Ovary (tissue), 7 donors: ENCODE measurements at regions not wholly inside any gene's neighbourhood (a gene's known extent, or its start where the extent isn't known, plus 50 kb on each side); places are given as distances from the start of the nearest gene placed in this dataset.
"Not testable (repeated sequence)": the region's sequence is repeated elsewhere in the genome, so short reads cannot be mapped to it uniquely, and the experiment has no call there.

Experiments used
- DNase-seq, 5 donors: peaks; one replicate each; pipeline ENCODE4 v3.0.0-alpha.2; 2019 to 2020
- H3K27ac ChIP-seq, 2 donors: fragments of 200-600 bp; one replicate each; pipeline versions ENCODE4 v1.5.1 to v1.8.0; 2019 to 2022
- H3K27me3 ChIP-seq: fragments of 200-600 bp; one replicate; pipeline ENCODE4 v1.8.0; 2022
- H3K36me3 ChIP-seq: fragments of 200-600 bp; sonication (generic); one replicate; pipeline ENCODE4 v1.5.1; 2019
- H3K4me1 ChIP-seq: one replicate; pipeline ENCODE4 v1.8.1; 2013; ENCODE audit warnings: mild to moderate bottlenecking, moderate library complexity; ENCODE audit not compliant: insufficient read depth
- H3K4me3 ChIP-seq: fragments of 200-600 bp; sonication (generic); one replicate; pipeline ENCODE4 v1.5.1; 2017
- H3K9me3 ChIP-seq, 2 donors: fragments of 200-600 bp in 1 of 2; sonication (generic) in 1 of 2; one replicate each; pipeline versions ENCODE4 v1.5.1 to v1.8.1; 2013 to 2019; ENCODE audit warnings: mild to moderate bottlenecking in 1 of 2, moderate library complexity in 1 of 2
- CTCF ChIP-seq, 3 donors: fragments of 450-650 bp in 2 of 3; fragments of 200-600 bp in 1 of 3; IDR thresholded peaks; one replicate each; pipeline versions ENCODE4 v1.5.1 to v1.8.0; 2016 to 2022; ENCODE audit warnings: antibody characterized with exemption in 3 of 3, mild to moderate bottlenecking in 1 of 3
- EP300 ChIP-seq: sonication (generic); formaldehyde crosslinking; IDR thresholded peaks from one replicate; pipeline ENCODE4 v1.6.1; 2017; ENCODE audit warnings: antibody characterized with exemption
- POLR2A ChIP-seq: fragments of 450-650 bp; IDR thresholded peaks from one replicate; pipeline ENCODE4 v1.6.1; 2017; ENCODE audit warnings: antibody characterized with exemption, mild to moderate bottlenecking, moderate library complexity
- WGBS, 3 donors: extraction: QIAGEN DNeasy Blood & Tissue Kit in 1 of 3; methylation state at CpG; one replicate each; pipeline versions ENCODE4 v1.1.5 to v1.1.7; 2013 to 2017; 5-methylcytosine and 5-hydroxymethylcytosine counted together
- intact Hi-C, 4 donors: fragments of 100-400 bp; cut with DNase I; formaldehyde crosslinking; loops; one replicate each; pipeline versions ENCODE4 v1.11.0 to v1.15.1; 2022 to 2023
- donor health status: DM: no; HTN: no; CAD: no; lungs with moderate emphysema.
- donor health status: DM: no; HTN: no; CAD: no.
- donor health status: Bipolar disorder and iron deficiency.
- donor health status: DM: no; HTN: no; CAD: no.
- donor health status: DM: yes; HTN: yes; CAD: no.

- Histone ChIP-seq H3K4me3 (no peak overlapping the region), H3K27me3 (no peaks in the 10 kb centered on the region), H3K4me1 (no peaks in the 10 kb centered on the region), H3K27ac (no peak overlapping the region), H3K36me3 (no peaks in the 10 kb centered on the region), H3K9me3 (no peaks in the 10 kb centered on the region)
- TF ChIP-seq EP300 = no peak
- TF ChIP-seq POLR2A = no peak
- no peak for TF ChIP-seq CTCF (IDR thresholded peaks at IDR 0.05)
- WGBS, 3 donors = 62 to 70% (median 68%) methylated on average over 7 of the region's 7 CpGs
- intact Hi-C loops = no loop called here
- no peak for DNase-seq
These were observed 161.3 kb downstream of the RTL9 start for GRCh38 chrX:110519906-110520452.

- WGBS, 3 donors = 27 to 39% (median 37%) methylated on average over 13 of the region's 13 CpGs
These were observed 162.0 kb downstream of the RTL9 start for GRCh38 chrX:110520652-110521051.

GRCh38 chrX:110531873-110532580, 173.4 kb downstream of the RTL9 start:
- H3K27me3 ChIP-seq = no peaks in the 10 kb centered on the region
- TF ChIP-seq EP300 (no peak), POLR2A (no peak)
- intact Hi-C loops = no loop called here
- H3K4me1 ChIP-seq = no peaks in the 10 kb centered on the region
- no peaks in the 10 kb centered on the region for H3K9me3 ChIP-seq
- H3K4me3 ChIP-seq = no peak overlapping the region
- no peak overlapping the region for H3K27ac ChIP-seq
- 28 to 38% (median 33%) methylated on average over 2 of the region's 2 CpGs for WGBS, 3 donors
- DNase-seq = no peak
- no peaks in the 10 kb centered on the region for H3K36me3 ChIP-seq

More at GRCh38 chrX:110520652-110521051, 162.0 kb downstream of the RTL9 start:
- H3K27ac ChIP-seq, H3K27me3 ChIP-seq, H3K9me3 ChIP-seq, intact Hi-C loops, H3K4me1 ChIP-seq, H3K36me3 ChIP-seq, DNase-seq, H3K4me3 ChIP-seq: not testable (repeated sequence)

- TF ChIP-seq CTCF (IDR thresholded peaks at IDR 0.05) (no peak), EP300 (no peak), POLR2A (no peak)
- intact Hi-C loops = no loop called here
- Histone ChIP-seq H3K4me3 (no peak overlapping the region), H3K27me3 (no peaks in the 10 kb centered on the region), H3K27ac (no peak overlapping the region), H3K9me3 (no peaks in the 10 kb centered on the region), H3K4me1 (no peaks in the 10 kb centered on the region), H3K36me3 (no peaks in the 10 kb centered on the region)
- DNase-seq = no peak
- WGBS, 3 donors = 46 to 50% (median 50%) methylated on average over 1 of the region's 1 CpG
These were observed 173.9 kb downstream of the RTL9 start for GRCh38 chrX:110532581-110532931.

GRCh38 chrX:110536816-110537215, 178.2 kb downstream of the RTL9 start:
- Histone ChIP-seq H3K4me1 (no peaks in the 10 kb centered on the region), H3K36me3 (no peaks in the 10 kb centered on the region), H3K9me3 (no peaks in the 10 kb centered on the region), H3K27me3 (no peaks in the 10 kb centered on the region), H3K4me3 (no peak overlapping the region), H3K27ac (no peak overlapping the region)
- DNase-seq = no peak
- TF ChIP-seq POLR2A (no peak), EP300 (no peak), CTCF (IDR thresholded peaks at IDR 0.05) (no peak)
- WGBS, 3 donors = 25 to 34% (median 30%) methylated on average over 2 of the region's 2 CpGs
- intact Hi-C loops = no loop called here
